Activated CD8-positive, alpha-beta T cell treated with anti-CD3 and anti-CD28 coated beads, Interleukin-2, amount 10 ng/mL, durations not matched to agents 7 days and 5 days (primary cell): ENCODE measurements at regions not wholly inside any gene's neighbourhood (a gene's known extent, or its start where the extent isn't known, plus 50 kb on each side); places are given as distances from the start of the nearest gene placed in this dataset.

Experiments
- ATAC-seq: fragments of 150-1000 bp; cut with Tn5 transposase; one replicate; pipeline ENCODE4 v1.10.0; 2021; ENCODE audit warnings: moderate library complexity
- CTCF ChIA-PET: fragments of 350-600 bp; sonication (Branson Sonifier 250); formaldehyde crosslinking; loops from one replicate; lab custom pipeline; 2021; ENCODE audit warnings: antibody characterized with exemption; lab: Charles Lee
- POLR2A ChIA-PET: fragments of 350-600 bp; sonication (Branson Sonifier 250); formaldehyde crosslinking; loops from one replicate; lab custom pipeline; 2021; ENCODE audit warnings: antibody characterized with exemption; lab: Charles Lee
- DNase-seq: peaks from one replicate; pipeline ENCODE4 v3.0.0-alpha.2; 2020
- H3K27ac Mint-ChIP-seq: one replicate; pipeline ENCODE4 v1.8.0; 2021; ENCODE audit warnings: mild to moderate bottlenecking, mixed read lengths
- H3K27me3 Mint-ChIP-seq: one replicate; pipeline ENCODE4 v1.8.0; 2021; ENCODE audit warnings: low read depth, mixed read lengths
- H3K36me3 Mint-ChIP-seq: one replicate; pipeline ENCODE4 v1.8.0; 2021; ENCODE audit warnings: low read depth, mixed read lengths
- H3K4me1 Mint-ChIP-seq: one replicate; pipeline ENCODE4 v1.8.0; 2021; ENCODE audit warnings: low read depth, mixed read lengths
- H3K4me3 Mint-ChIP-seq: one replicate; pipeline ENCODE4 v1.8.0; 2021; ENCODE audit warnings: mild to moderate bottlenecking, mixed read lengths
- H3K9me3 Mint-ChIP-seq: one replicate; pipeline ENCODE4 v1.8.0; 2022; ENCODE audit warnings: mixed read lengths; ENCODE audit not compliant: insufficient read depth

DNA sequence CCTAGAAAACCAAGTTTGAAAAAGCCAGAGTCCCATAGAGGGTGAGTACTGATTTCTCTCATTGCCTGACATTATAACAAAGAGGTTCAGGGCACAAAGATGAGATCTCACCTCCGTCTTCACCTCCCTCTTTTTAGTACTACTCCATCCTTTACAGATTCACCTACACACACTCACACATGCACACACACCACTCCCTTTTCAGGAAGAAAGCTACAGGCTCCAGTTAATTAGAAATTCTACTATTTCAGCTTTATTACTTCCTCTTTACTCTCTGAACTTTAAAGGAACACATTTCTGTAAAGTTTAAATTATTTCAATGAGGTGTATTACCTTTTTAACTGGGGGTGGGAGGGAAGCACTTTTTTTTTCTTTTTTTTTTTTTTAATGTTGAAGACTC lies 59.6 kb upstream of the PRDX6 start:
- Mint-ChIP-seq H3K27ac (no peak overlapping the region), H3K4me1 (peaks cover 19% of the 10 kb centered on the region), H3K36me3 (peaks cover 6% of the 10 kb centered on the region), H3K27me3 (no peaks in the 10 kb centered on the region), H3K9me3 (no peaks in the 10 kb centered on the region), H3K4me3 (no peak overlapping the region)
- DNase-seq (no peak), ATAC-seq (no peak)
- POLR2A ChIA-PET = no interaction called here
- CTCF ChIA-PET = interaction anchor here (1.1 to 1.9 kb wide), 3 partner anchors 12 to 673 kb away, joined by 3 to 11 read pairs (median 4); partner anchors contain the start of gene DARS2

GRCh38 chr1:173418107-173418985 lies 58.8 kb upstream of the PRDX6 start:
- Mint-ChIP-seq H3K36me3 (peaks cover 4% of the 10 kb centered on the region), H3K4me3 (no peak overlapping the region), H3K27me3 (no peaks in the 10 kb centered on the region), H3K4me1 (peaks cover 17% of the 10 kb centered on the region), H3K9me3 (no peaks in the 10 kb centered on the region), H3K27ac (no peak overlapping the region)
- CTCF ChIA-PET = interaction anchor here (1.1 to 1.9 kb wide), 3 partner anchors 11 to 674 kb away, joined by 3 to 11 read pairs (median 4); partner anchors contain the start of gene DARS2
- POLR2A ChIA-PET = no interaction called here
- DNase-seq = no peak
- ATAC-seq = no peak

- H3K36me3 Mint-ChIP-seq = peaks cover 4% of the 10 kb centered on the region
- ATAC-seq (peak; percentile 92), DNase-seq (peak; percentile 74)
- no peaks in the 10 kb centered on the region for H3K9me3 Mint-ChIP-seq
- H3K4me3 Mint-ChIP-seq = no peak overlapping the region
- peaks cover 10% of the 10 kb centered on the region for H3K4me1 Mint-ChIP-seq
- no peaks in the 10 kb centered on the region for H3K27me3 Mint-ChIP-seq
- ChIA-PET POLR2A (no interaction called here), CTCF (interaction anchor here (0.7 to 2.8 kb wide), 11 partner anchors 9 to 829 kb away, joined by 3 to 29 read pairs (median 4); no protein-coding TSS in a partner anchor)
- H3K27ac Mint-ChIP-seq = no peak overlapping the region
Measured at GRCh38 chr1:173420330-173420806, 56.8 kb upstream of the PRDX6 start.

DNA sequence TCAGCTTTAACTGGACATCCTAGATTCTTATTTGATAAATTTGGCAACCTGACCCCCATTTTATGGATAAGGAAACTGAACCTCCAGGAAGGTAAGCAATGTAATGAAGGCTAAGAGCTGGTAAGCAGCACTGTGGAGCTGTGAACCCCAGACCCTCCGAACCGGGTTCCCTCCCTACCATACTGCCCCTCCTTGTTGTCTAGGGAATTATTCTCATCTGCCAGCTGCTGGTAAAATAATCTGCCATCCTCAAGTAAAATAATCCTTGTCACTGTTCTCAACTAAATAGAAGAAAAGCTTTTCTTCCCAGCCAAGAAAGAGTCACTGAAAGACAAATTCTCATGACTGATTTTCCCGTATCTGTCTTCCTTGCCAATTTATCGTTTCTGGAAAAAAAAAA lies 55.8 kb upstream of the PRDX6 start:
- POLR2A ChIA-PET = no interaction called here
- H3K4me1 Mint-ChIP-seq = peaks cover 10% of the 10 kb centered on the region
- no peak for ATAC-seq
- no peak overlapping the region for H3K4me3 Mint-ChIP-seq
- H3K27me3 Mint-ChIP-seq = no peaks in the 10 kb centered on the region
- H3K27ac Mint-ChIP-seq = no peak overlapping the region
- no peak for DNase-seq
- peaks cover 1% of the 10 kb centered on the region for H3K36me3 Mint-ChIP-seq
- CTCF ChIA-PET = interaction anchor here (2.8 kb wide), 1 partner anchor 9 kb away, joined by 29 read pairs; no protein-coding TSS in a partner anchor
- H3K9me3 Mint-ChIP-seq = no peaks in the 10 kb centered on the region

- ATAC-seq = no peak
- Mint-ChIP-seq H3K9me3 (no peaks in the 10 kb centered on the region), H3K27ac (no peak overlapping the region), H3K4me3 (no peak overlapping the region), H3K4me1 (peaks cover 10% of the 10 kb centered on the region), H3K36me3 (peaks cover 1% of the 10 kb centered on the region), H3K27me3 (no peaks in the 10 kb centered on the region)
- CTCF ChIA-PET = interaction anchor here (1.1 to 2.8 kb wide), 2 partner anchors 9 to 10 kb away, joined by 3 to 29 read pairs; no protein-coding TSS in a partner anchor
- DNase-seq = no peak
- POLR2A ChIA-PET = no interaction called here
Measured at GRCh38 chr1:173421789-173422188, 55.3 kb upstream of the PRDX6 start.

GRCh38 chr1:173422456-173422976 lies 54.6 kb upstream of the PRDX6 start:
- Mint-ChIP-seq H3K4me3 (no peak overlapping the region), H3K9me3 (no peaks in the 10 kb centered on the region), H3K4me1 (peaks cover 10% of the 10 kb centered on the region), H3K27ac (no peak overlapping the region), H3K27me3 (no peaks in the 10 kb centered on the region), H3K36me3 (peaks cover 1% of the 10 kb centered on the region)
- ATAC-seq (no peak), DNase-seq (no peak)
- POLR2A ChIA-PET = no interaction called here
- CTCF ChIA-PET = interaction anchor here (1.1 kb wide), 1 partner anchor 11 kb away, joined by 3 read pairs; no protein-coding TSS in a partner anchor

- Mint-ChIP-seq H3K4me1 (peaks cover 10% of the 10 kb centered on the region), H3K4me3 (no peak overlapping the region), H3K27ac (no peak overlapping the region), H3K36me3 (peaks cover 1% of the 10 kb centered on the region), H3K9me3 (no peaks in the 10 kb centered on the region), H3K27me3 (no peaks in the 10 kb centered on the region)
- DNase-seq = no peak
- CTCF ChIA-PET = no interaction called here
- ATAC-seq = no peak
- POLR2A ChIA-PET = no interaction called here
Measured at GRCh38 chr1:173423291-173423690, 53.8 kb upstream of the PRDX6 start.

- POLR2A ChIA-PET = no interaction called here
- Mint-ChIP-seq H3K9me3 (no peaks in the 10 kb centered on the region), H3K4me1 (peaks cover 11% of the 10 kb centered on the region), H3K27me3 (no peaks in the 10 kb centered on the region), H3K27ac (no peak overlapping the region), H3K4me3 (no peak overlapping the region), H3K36me3 (peaks cover 1% of the 10 kb centered on the region)
- CTCF ChIA-PET = no interaction called here
- ATAC-seq = no peak
- no peak for DNase-seq
Measured at GRCh38 chr1:173424143-173424542, 53.0 kb upstream of the PRDX6 start.

GRCh38 chr1:173424782-173425407 lies 52.2 kb upstream of the PRDX6 start:
- H3K27ac Mint-ChIP-seq = no peak overlapping the region

GRCh38 chr1:173426057-173426456 lies 51.1 kb upstream of the PRDX6 start:
- POLR2A ChIA-PET = interaction anchor here (1.2 kb wide), 1 partner anchor 399 kb away, joined by 3 read pairs; the partner anchor contains the start of genes CENPL and DARS2
- no peak for ATAC-seq
- Mint-ChIP-seq H3K27ac (no peak overlapping the region), H3K9me3 (no peaks in the 10 kb centered on the region), H3K4me3 (no peak overlapping the region), H3K36me3 (peaks cover 1% of the 10 kb centered on the region), H3K4me1 (peaks cover 24% of the 10 kb centered on the region), H3K27me3 (no peaks in the 10 kb centered on the region)
- no peak for DNase-seq
- CTCF ChIA-PET = interaction anchor here (0.9 kb wide), 1 partner anchor 684 kb away, joined by 4 read pairs; no protein-coding TSS in a partner anchor

More at GRCh38 chr1:173424782-173425407, 52.2 kb upstream of the PRDX6 start:
- CTCF ChIA-PET = interaction anchor here (0.9 kb wide), 1 partner anchor 683 kb away, joined by 4 read pairs; no protein-coding TSS in a partner anchor
- ATAC-seq (no peak), DNase-seq (no peak)
- Mint-ChIP-seq H3K9me3 (no peaks in the 10 kb centered on the region), H3K4me3 (no peak overlapping the region), H3K4me1 (peaks cover 18% of the 10 kb centered on the region), H3K36me3 (peaks cover 1% of the 10 kb centered on the region), H3K27me3 (no peaks in the 10 kb centered on the region)
- POLR2A ChIA-PET = interaction anchor here (0.6 to 1.2 kb wide), 2 partner anchors 68 to 400 kb away, joined by 3 read pairs; partner anchors contain the start of genes CENPL and DARS2
